ENCODE measurements at regions not wholly inside any gene's neighbourhood (a gene's known extent, or its start where the extent isn't known, plus 50 kb on each side); places are given as distances from the start of the nearest gene placed in this dataset.

GRCh38 chr12:33551006-33551405 lies 111.4 kb upstream of the SYT10 start:
- TF ChIP-seq, protein P1, sequence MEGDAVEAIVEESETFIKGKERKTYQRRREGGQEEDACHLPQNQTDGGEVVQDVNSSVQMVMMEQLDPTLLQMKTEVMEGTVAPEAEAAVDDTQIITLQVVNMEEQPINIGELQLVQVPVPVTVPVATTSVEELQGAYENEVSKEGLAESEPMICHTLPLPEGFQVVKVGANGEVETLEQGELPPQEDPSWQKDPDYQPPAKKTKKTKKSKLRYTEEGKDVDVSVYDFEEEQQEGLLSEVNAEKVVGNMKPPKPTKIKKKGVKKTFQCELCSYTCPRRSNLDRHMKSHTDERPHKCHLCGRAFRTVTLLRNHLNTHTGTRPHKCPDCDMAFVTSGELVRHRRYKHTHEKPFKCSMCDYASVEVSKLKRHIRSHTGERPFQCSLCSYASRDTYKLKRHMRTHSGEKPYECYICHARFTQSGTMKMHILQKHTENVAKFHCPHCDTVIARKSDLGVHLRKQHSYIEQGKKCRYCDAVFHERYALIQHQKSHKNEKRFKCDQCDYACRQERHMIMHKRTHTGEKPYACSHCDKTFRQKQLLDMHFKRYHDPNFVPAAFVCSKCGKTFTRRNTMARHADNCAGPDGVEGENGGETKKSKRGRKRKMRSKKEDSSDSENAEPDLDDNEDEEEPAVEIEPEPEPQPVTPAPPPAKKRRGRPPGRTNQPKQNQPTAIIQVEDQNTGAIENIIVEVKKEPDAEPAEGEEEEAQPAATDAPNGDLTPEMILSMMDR (IDR thresholded peaks at IDR 0.05), result no peak
- TF ChIP-seq POLR2A (IDR thresholded peaks at IDR 0.05), result no peak

All from heart left ventricle (tissue), 13 donors.